ENCODE measurements at regions not wholly inside any gene's neighbourhood (a gene's known extent, or its start where the extent isn't known, plus 50 kb on each side); places are given as distances from the start of the nearest gene placed in this dataset.

- TF ChIP-seq YY1 (IDR thresholded peaks at IDR 0.05; ENCODE audit: insufficient read depth, insufficient read length): no peak
- no peak for TF ChIP-seq ZNF274 (IDR thresholded peaks at IDR 0.05; ENCODE audit: low read depth, low read length)
Observed at GRCh38 chr21:18908641-18909040, 505.1 kb upstream of the TMPRSS15 start.

Measured in NT2/D1 (cell line).